ENCODE measurements at regions not wholly inside any gene's neighbourhood (a gene's known extent, or its start where the extent isn't known, plus 50 kb on each side); places are given as distances from the start of the nearest gene placed in this dataset.

- Histone ChIP-seq H3F3A (ENCODE audit: low read depth) (no peaks in the 10 kb centered on the region), H3K4me2 (ENCODE audit: low read depth, low read length, poor library complexity, severe bottlenecking) (no peak overlapping the region), H3K9ac (ENCODE audit: low read depth, low read length, poor library complexity, severe bottlenecking) (no peak overlapping the region), H3K4me3 (ENCODE audit: low read length, poor library complexity, severe bottlenecking) (no peak overlapping the region), H2AFZ (ENCODE audit: low read length) (no peak overlapping the region), H3K79me2 (ENCODE audit: insufficient read depth, low read length) (no peaks in the 10 kb centered on the region), H3K27me3 (ENCODE audit: insufficient read depth, low read length, poor library complexity, severe bottlenecking) (no peaks in the 10 kb centered on the region), H3K4me1 (ENCODE audit: insufficient read depth, low read length, poor library complexity, severe bottlenecking) (peaks cover 10% of the 10 kb centered on the region), H3K36me3 (ENCODE audit: insufficient read depth, low read length) (no peaks in the 10 kb centered on the region), H4K20me1 (ENCODE audit: insufficient read depth, low read length, poor library complexity, severe bottlenecking) (no peaks in the 10 kb centered on the region), H3K9me2 (replicated peaks; ENCODE audit: low read depth, low read length) (no peaks in the 10 kb centered on the region), H3K9me3 (ENCODE audit: insufficient read depth, low read depth, low read length) (peaks cover 13% of the 10 kb centered on the region; the same call in 1 of the 2 replicates)
- TF ChIP-seq CTCF (conservative IDR thresholded peaks at IDR 0.05; ENCODE audit: low read length): no peak
- TF ChIP-seq EZH2phosphoT487 (IDR thresholded peaks at IDR 0.05; ENCODE audit: borderline replicate concordance): no peak
These were observed 1769.7 kb downstream of the MRPL39 start for GRCh38 chr21:23837564-23837963.

GRCh38 chr21:23822760-23823159 is 1784.5 kb downstream of the MRPL39 start:
- Histone ChIP-seq H3F3A (ENCODE audit: low read depth) (no peaks in the 10 kb centered on the region), H3K9me3 (ENCODE audit: insufficient read depth, low read depth, low read length) (no peaks in the 10 kb centered on the region), H3K9me2 (replicated peaks; ENCODE audit: low read depth, low read length) (no peaks in the 10 kb centered on the region), H3K36me3 (ENCODE audit: insufficient read depth, low read length) (no peaks in the 10 kb centered on the region), H3K4me2 (ENCODE audit: low read depth, low read length, poor library complexity, severe bottlenecking) (no peak overlapping the region), H3K79me2 (ENCODE audit: insufficient read depth, low read length) (no peaks in the 10 kb centered on the region), H3K27me3 (ENCODE audit: insufficient read depth, low read length, poor library complexity, severe bottlenecking) (no peaks in the 10 kb centered on the region), H3K9ac (ENCODE audit: low read depth, low read length, poor library complexity, severe bottlenecking) (no peak overlapping the region), H3K4me3 (ENCODE audit: low read length, poor library complexity, severe bottlenecking) (no peak overlapping the region), H2AFZ (ENCODE audit: low read length) (no peak overlapping the region), H3K4me1 (ENCODE audit: insufficient read depth, low read length, poor library complexity, severe bottlenecking) (no peaks in the 10 kb centered on the region), H4K20me1 (ENCODE audit: insufficient read depth, low read length, poor library complexity, severe bottlenecking) (no peaks in the 10 kb centered on the region)
- TF ChIP-seq CTCF (conservative IDR thresholded peaks at IDR 0.05; ENCODE audit: low read length): no peak

- no peaks in the 10 kb centered on the region for H3K36me3 ChIP-seq (ENCODE audit: insufficient read depth, low read length)
- TF ChIP-seq CTCF (conservative IDR thresholded peaks at IDR 0.05; ENCODE audit: low read length) (no peak), EZH2phosphoT487 (IDR thresholded peaks at IDR 0.05; ENCODE audit: borderline replicate concordance) (no peak)
- no peak overlapping the region for H2AFZ ChIP-seq (ENCODE audit: low read length)
- no peak overlapping the region for H3K9ac ChIP-seq (ENCODE audit: low read depth, low read length, poor library complexity, severe bottlenecking)
- no peak overlapping the region for H3K4me3 ChIP-seq (ENCODE audit: low read length, poor library complexity, severe bottlenecking)
- no peaks in the 10 kb centered on the region for H3K79me2 ChIP-seq (ENCODE audit: insufficient read depth, low read length)
- H3K4me1 ChIP-seq (ENCODE audit: insufficient read depth, low read length, poor library complexity, severe bottlenecking): no peaks in the 10 kb centered on the region
- no peaks in the 10 kb centered on the region for H3F3A ChIP-seq (ENCODE audit: low read depth)
- no peaks in the 10 kb centered on the region for H3K27me3 ChIP-seq (ENCODE audit: insufficient read depth, low read length, poor library complexity, severe bottlenecking)
- H3K9me2 ChIP-seq (replicated peaks; ENCODE audit: low read depth, low read length): no peaks in the 10 kb centered on the region
- H3K4me2 ChIP-seq (ENCODE audit: low read depth, low read length, poor library complexity, severe bottlenecking): no peak overlapping the region
- no peaks in the 10 kb centered on the region for H3K9me3 ChIP-seq (ENCODE audit: insufficient read depth, low read depth, low read length)
- no peaks in the 10 kb centered on the region for H4K20me1 ChIP-seq (ENCODE audit: insufficient read depth, low read length, poor library complexity, severe bottlenecking)
These were observed 1789.9 kb downstream of the MRPL39 start for GRCh38 chr21:23817337-23817736.

Data from Loucy (cell line).